Prostate gland (tissue), 2 donors: ENCODE measurements at regions not wholly inside any gene's neighbourhood (a gene's known extent, or its start where the extent isn't known, plus 50 kb on each side); places are given as distances from the start of the nearest gene placed in this dataset.

Experiments
- POLR2A ChIP-seq: fragments of 450-650 bp; IDR thresholded peaks from one replicate; pipeline ENCODE4 v1.6.1; 2016; ENCODE audit warnings: antibody characterized with exemption, mild to moderate bottlenecking
- TF ChIP-seq, protein P1 (sequence below), 4 experiments: fragments of 200-600 bp in 2 of 4; fragments of 450-650 bp in 2 of 4; sonication (generic) in 2 of 4; IDR thresholded peaks; 1 replicate in 3 of 4; 2 replicates in 1 of 4; pipeline ENCODE4 v1.5.1; 2016 to 2019; ENCODE audit warnings: antibody characterized with exemption in 4 of 4, mild to moderate bottlenecking in 2 of 4, moderate library complexity in 2 of 4

DNA sequence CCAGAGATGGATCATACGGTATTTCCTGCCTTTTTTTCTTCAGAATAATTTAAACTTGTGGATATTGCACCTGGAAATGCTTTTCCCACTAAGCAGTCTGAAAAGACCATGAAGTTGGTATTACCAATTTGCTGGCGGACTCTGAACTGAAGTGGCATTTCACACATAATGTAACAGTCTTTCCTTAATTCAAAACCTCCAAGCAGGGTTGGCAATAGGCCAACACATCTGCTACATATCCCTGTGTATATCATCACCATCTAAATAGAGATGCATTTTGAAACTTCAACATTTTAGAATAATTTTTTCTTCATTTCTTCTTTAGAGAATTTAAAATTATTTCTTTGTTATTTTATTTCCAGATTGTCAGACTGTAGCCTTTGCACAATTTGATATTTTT lies 100.5 kb downstream of the TSPAN8 start:
- TF ChIP-seq, protein P1, sequence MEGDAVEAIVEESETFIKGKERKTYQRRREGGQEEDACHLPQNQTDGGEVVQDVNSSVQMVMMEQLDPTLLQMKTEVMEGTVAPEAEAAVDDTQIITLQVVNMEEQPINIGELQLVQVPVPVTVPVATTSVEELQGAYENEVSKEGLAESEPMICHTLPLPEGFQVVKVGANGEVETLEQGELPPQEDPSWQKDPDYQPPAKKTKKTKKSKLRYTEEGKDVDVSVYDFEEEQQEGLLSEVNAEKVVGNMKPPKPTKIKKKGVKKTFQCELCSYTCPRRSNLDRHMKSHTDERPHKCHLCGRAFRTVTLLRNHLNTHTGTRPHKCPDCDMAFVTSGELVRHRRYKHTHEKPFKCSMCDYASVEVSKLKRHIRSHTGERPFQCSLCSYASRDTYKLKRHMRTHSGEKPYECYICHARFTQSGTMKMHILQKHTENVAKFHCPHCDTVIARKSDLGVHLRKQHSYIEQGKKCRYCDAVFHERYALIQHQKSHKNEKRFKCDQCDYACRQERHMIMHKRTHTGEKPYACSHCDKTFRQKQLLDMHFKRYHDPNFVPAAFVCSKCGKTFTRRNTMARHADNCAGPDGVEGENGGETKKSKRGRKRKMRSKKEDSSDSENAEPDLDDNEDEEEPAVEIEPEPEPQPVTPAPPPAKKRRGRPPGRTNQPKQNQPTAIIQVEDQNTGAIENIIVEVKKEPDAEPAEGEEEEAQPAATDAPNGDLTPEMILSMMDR (IDR thresholded peaks at IDR 0.05), result no peak
- no peak for TF ChIP-seq POLR2A
